HEK293T (cell line): ENCODE measurements at regions not wholly inside any gene's neighbourhood (a gene's known extent, or its start where the extent isn't known, plus 50 kb on each side); places are given as distances from the start of the nearest gene placed in this dataset.

Experiments used
- BHLHE40 ChIP-seq: fragments of 450-650 bp; IDR thresholded peaks from 2 replicates; pipeline ENCODE4 v1.6.1; 2016; ENCODE audit warnings: mild to moderate bottlenecking, moderate library complexity, borderline replicate concordance
- ELF4 ChIP-seq: fragments of 450-650 bp; IDR thresholded peaks from 2 replicates; pipeline ENCODE4 v1.6.1; 2017; ENCODE audit warnings: antibody characterized with exemption
- FOXA1 ChIP-seq: fragments of 450-650 bp; IDR thresholded peaks from 2 replicates; pipeline ENCODE4 v1.6.1; 2016; ENCODE audit warnings: mild to moderate bottlenecking
- FOXK2 ChIP-seq: fragments of 450-650 bp; IDR thresholded peaks from 2 replicates; pipeline ENCODE4 v1.6.1; 2016; ENCODE audit warnings: mild to moderate bottlenecking
- FOXM1 ChIP-seq: fragments of 450-650 bp; IDR thresholded peaks from 2 replicates; pipeline ENCODE4 v1.6.1; 2017; ENCODE audit warnings: mild to moderate bottlenecking, borderline replicate concordance
- HDGF ChIP-seq: fragments of 450-650 bp; IDR thresholded peaks from 2 replicates; pipeline ENCODE4 v1.6.1; 2017; ENCODE audit warnings: antibody characterized with exemption, borderline replicate concordance
- PKNOX1 ChIP-seq: fragments of 450-650 bp; IDR thresholded peaks from 2 replicates; pipeline ENCODE4 v1.6.1; 2016
- SP1 ChIP-seq: fragments of 450-650 bp; IDR thresholded peaks from 2 replicates; pipeline ENCODE4 v1.6.1; 2017
- SUZ12 ChIP-seq: fragments of 450-650 bp; IDR thresholded peaks from 2 replicates; pipeline ENCODE4 v1.6.1; 2016; ENCODE audit warnings: mild to moderate bottlenecking
- TARDBP ChIP-seq: fragments of 450-650 bp; IDR thresholded peaks from 2 replicates; pipeline ENCODE4 v1.6.1; 2016

GRCh38 chr12:34343766-34344165, 321.5 kb downstream of the ALG10 start:
- TF ChIP-seq FOXA1 (no peak), TARDBP (no peak), SP1 (no peak), ELF4 (no peak), SUZ12 (no peak), BHLHE40 (no peak), FOXK2 (no peak), FOXM1 (no peak), HDGF (no peak), PKNOX1 (no peak)
